ENCODE measurements at regions not wholly inside any gene's neighbourhood (a gene's known extent, or its start where the extent isn't known, plus 50 kb on each side); places are given as distances from the start of the nearest gene placed in this dataset.

GRCh38 chr1:4868521-4868920 is 214.1 kb downstream of the AJAP1 start:
- no peak for DNase-seq (ENCODE audit: extremely low read depth, low read depth)

- no peak for DNase-seq (ENCODE audit: extremely low read depth, low read depth)
Observed at GRCh38 chr1:4856396-4856795, 202.0 kb downstream of the AJAP1 start.

GRCh38 chr1:4854367-4854766 is 200.0 kb downstream of the AJAP1 start:
- DNase-seq (ENCODE audit: extremely low read depth, low read depth) = no peak

GRCh38 chr1:4853904-4854303 is 199.5 kb downstream of the AJAP1 start:
- no peak for DNase-seq (ENCODE audit: extremely low read depth, low read depth)

GRCh38 chr1:4851385-4852065 is 197.1 kb downstream of the AJAP1 start:
- no peak for DNase-seq (ENCODE audit: extremely low read depth, low read depth)

- no peak for DNase-seq (ENCODE audit: extremely low read depth, low read depth)
Observed at GRCh38 chr1:4848431-4848830, 194.0 kb downstream of the AJAP1 start.

- DNase-seq (ENCODE audit: extremely low read depth, low read depth) = no peak
Observed at GRCh38 chr1:4847711-4848110, 193.3 kb downstream of the AJAP1 start.

Small RNA genes lying in the stretch of these regions (small RNA-seq; reads per million reads assigned to genes)
- 0 reads per million in 2 experiments for gene MIR4417
